Neural cell (in vitro differentiated cells): ENCODE measurements at regions not wholly inside any gene's neighbourhood (a gene's known extent, or its start where the extent isn't known, plus 50 kb on each side); places are given as distances from the start of the nearest gene placed in this dataset.

Source experiments
- H2AFZ ChIP-seq: fragments of 200-600, 300-800 bp; sonication (generic), shearing (Covaris generic); 2 replicates; pipeline ENCODE4 v1.6.0; 2014; ENCODE audit warnings: low read depth, mild to moderate bottlenecking, antibody characterized with exemption, low read length, moderate library complexity
- H3F3A ChIP-seq: fragments of 200-600 bp; shearing (Covaris generic); 2 replicates; pipeline ENCODE4 v1.6.1; 2016; ENCODE audit warnings: mild to moderate bottlenecking, moderate library complexity, mixed read lengths, antibody characterized with exemption, low read length; ENCODE audit not compliant: insufficient read depth, poor library complexity, severe bottlenecking
- H3K27ac ChIP-seq: fragments of 200-600, 300-800 bp; sonication (generic), shearing (Covaris generic); 2 replicates; pipeline ENCODE4 v1.5.1; 2014; ENCODE audit warnings: mild to moderate bottlenecking, low read length, moderate library complexity
- H3K27me3 ChIP-seq: fragments of 300-800, 200-600 bp; sonication (generic), shearing (Covaris generic); 2 replicates; pipeline ENCODE4 v1.6.0; 2014; ENCODE audit warnings: mild to moderate bottlenecking, low read depth, low read length, moderate library complexity; ENCODE audit not compliant: insufficient read depth
- H3K36me3 ChIP-seq: fragments of 300-800, 200-600 bp; sonication (generic), shearing (Covaris generic); 2 replicates; pipeline ENCODE4 v1.5.1; 2014; ENCODE audit warnings: mild to moderate bottlenecking, antibody characterized with exemption, low read length, moderate library complexity; ENCODE audit not compliant: insufficient read depth
- H3K4me2 ChIP-seq: fragments of 300-800, 200-600 bp; sonication (generic), shearing (Covaris generic); 2 replicates; pipeline ENCODE4 v1.6.0; 2014; ENCODE audit warnings: mild to moderate bottlenecking, low read length
- H3K4me3 ChIP-seq: fragments of 300-800, 200-600 bp; sonication (generic), shearing (Covaris generic); 2 replicates; pipeline ENCODE4 v1.5.1; 2014; ENCODE audit warnings: mild to moderate bottlenecking, low read length, moderate library complexity
- H3K79me2 ChIP-seq: fragments of 200-600 bp; shearing (Covaris generic); replicated peaks from 2 replicates; pipeline ENCODE4 v1.6.0; 2014; ENCODE audit warnings: mild to moderate bottlenecking, low read length, moderate library complexity; ENCODE audit not compliant: insufficient read depth
- H3K9ac ChIP-seq: fragments of 300-800, 200-600 bp; sonication (generic), shearing (Covaris generic); 2 replicates; pipeline ENCODE4 v1.6.1; 2016; ENCODE audit warnings: mild to moderate bottlenecking, low read length, mixed read lengths
- H3K9me2 ChIP-seq: fragments of 200-600 bp; shearing (Covaris generic); 2 replicates; pipeline ENCODE4 v1.6.1; 2016; ENCODE audit warnings: mild to moderate bottlenecking, low read length, mixed read lengths; ENCODE audit not compliant: insufficient read depth
- H3K9me3 ChIP-seq: fragments of 200-600, 300-800 bp; sonication (generic), shearing (Covaris generic); 2 replicates; pipeline ENCODE4 v1.6.1; 2016; ENCODE audit warnings: mild to moderate bottlenecking, mixed run types, low read length, moderate library complexity, mixed read lengths
- H4K20me1 ChIP-seq: fragments of 200-600 bp; shearing (Covaris generic); 2 replicates; pipeline ENCODE4 v1.6.1; 2016; ENCODE audit warnings: mild to moderate bottlenecking, mixed run types; ENCODE audit not compliant: insufficient read depth
- EP300 ChIP-seq: fragments of 450-650 bp; conservative IDR thresholded peaks from 2 replicates; pipeline ENCODE4 v1.6.1; 2014; ENCODE audit warnings: antibody characterized with exemption, mild to moderate bottlenecking, moderate library complexity; ENCODE audit not compliant: poor library complexity, severe bottlenecking
- EZH2 ChIP-seq: fragments of 200-600, 300-800 bp; shearing (Covaris generic), sonication (generic); IDR thresholded peaks from 2 replicates; pipeline ENCODE4 v1.6.1; 2014; ENCODE audit warnings: antibody characterized with exemption, low read length, borderline replicate concordance, mild to moderate bottlenecking; ENCODE audit not compliant: insufficient read depth, poor library complexity, severe bottlenecking
- MXI1 ChIP-seq: fragments of 450-650 bp; conservative IDR thresholded peaks from 2 replicates; pipeline ENCODE4 v1.6.1; 2014; ENCODE audit warnings: antibody characterized with exemption, mild to moderate bottlenecking; ENCODE audit not compliant: poor library complexity, severe bottlenecking
- POLR2AphosphoS5 ChIP-seq: IDR thresholded peaks from 2 replicates; pipeline ENCODE4 v1.6.1; 2012
- RAD21 ChIP-seq: fragments of 450-650 bp; conservative IDR thresholded peaks from 2 replicates; pipeline ENCODE4 v1.6.1; 2014; ENCODE audit warnings: antibody characterized with exemption, mild to moderate bottlenecking, moderate library complexity
- SMC3 ChIP-seq: fragments of 450-650 bp; conservative IDR thresholded peaks from 2 replicates; pipeline ENCODE4 v1.6.1; 2014; ENCODE audit warnings: antibody characterized with exemption, mild to moderate bottlenecking, moderate library complexity; ENCODE audit not compliant: poor library complexity
- TAF1 ChIP-seq: IDR thresholded peaks from 2 replicates; pipeline ENCODE4 v1.6.1; 2012; ENCODE audit warnings: low read depth
- TF ChIP-seq, protein P1 (sequence below): fragments of 450-650 bp; IDR thresholded peaks from 2 replicates; pipeline ENCODE4 v1.5.1; 2014; ENCODE audit warnings: antibody characterized with exemption, mild to moderate bottlenecking, moderate library complexity; ENCODE audit not compliant: poor library complexity, severe bottlenecking
- TF ChIP-seq, protein P2 (sequence below): IDR thresholded peaks from 2 replicates; pipeline ENCODE4 v1.6.1; 2012; ENCODE audit warnings: borderline replicate concordance

DNA sequence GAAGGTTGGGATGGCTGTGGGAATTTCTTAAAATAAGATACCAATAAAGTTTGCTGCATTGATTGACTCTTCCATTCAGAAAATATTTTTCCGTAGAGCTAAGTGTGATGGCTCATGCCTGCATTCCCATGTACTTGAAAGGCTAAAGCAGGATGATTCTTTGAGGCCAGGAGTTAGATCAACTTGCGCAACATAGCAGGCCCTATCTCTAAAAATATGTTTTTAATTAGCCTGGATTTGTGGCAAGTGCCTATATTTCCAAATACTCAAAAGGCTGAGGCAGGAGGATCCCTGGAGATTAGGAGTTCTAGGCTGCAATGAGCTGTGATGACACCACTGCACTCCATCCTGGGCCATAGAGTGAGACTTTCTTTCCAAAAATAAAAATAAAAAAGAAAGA lies 431.2 kb upstream of the PTCHD4 start:
- H3K79me2 ChIP-seq = no peaks in the 10 kb centered on the region
- H3K27me3 ChIP-seq = no peaks in the 10 kb centered on the region
- no peak overlapping the region for H2AFZ ChIP-seq
- H4K20me1 ChIP-seq = no peaks in the 10 kb centered on the region
- no peak overlapping the region for H3K27ac ChIP-seq
- no peaks in the 10 kb centered on the region for H3K9me2 ChIP-seq
- H3F3A ChIP-seq = no peaks in the 10 kb centered on the region
- TF ChIP-seq POLR2AphosphoS5 (no peak), RAD21 (no peak), EZH2 (no peak), EP300 (no peak), SMC3 (no peak), TAF1 (no peak), MXI1 (no peak)
- TF ChIP-seq, protein P1, sequence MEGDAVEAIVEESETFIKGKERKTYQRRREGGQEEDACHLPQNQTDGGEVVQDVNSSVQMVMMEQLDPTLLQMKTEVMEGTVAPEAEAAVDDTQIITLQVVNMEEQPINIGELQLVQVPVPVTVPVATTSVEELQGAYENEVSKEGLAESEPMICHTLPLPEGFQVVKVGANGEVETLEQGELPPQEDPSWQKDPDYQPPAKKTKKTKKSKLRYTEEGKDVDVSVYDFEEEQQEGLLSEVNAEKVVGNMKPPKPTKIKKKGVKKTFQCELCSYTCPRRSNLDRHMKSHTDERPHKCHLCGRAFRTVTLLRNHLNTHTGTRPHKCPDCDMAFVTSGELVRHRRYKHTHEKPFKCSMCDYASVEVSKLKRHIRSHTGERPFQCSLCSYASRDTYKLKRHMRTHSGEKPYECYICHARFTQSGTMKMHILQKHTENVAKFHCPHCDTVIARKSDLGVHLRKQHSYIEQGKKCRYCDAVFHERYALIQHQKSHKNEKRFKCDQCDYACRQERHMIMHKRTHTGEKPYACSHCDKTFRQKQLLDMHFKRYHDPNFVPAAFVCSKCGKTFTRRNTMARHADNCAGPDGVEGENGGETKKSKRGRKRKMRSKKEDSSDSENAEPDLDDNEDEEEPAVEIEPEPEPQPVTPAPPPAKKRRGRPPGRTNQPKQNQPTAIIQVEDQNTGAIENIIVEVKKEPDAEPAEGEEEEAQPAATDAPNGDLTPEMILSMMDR = no peak
- TF ChIP-seq, protein P2, sequence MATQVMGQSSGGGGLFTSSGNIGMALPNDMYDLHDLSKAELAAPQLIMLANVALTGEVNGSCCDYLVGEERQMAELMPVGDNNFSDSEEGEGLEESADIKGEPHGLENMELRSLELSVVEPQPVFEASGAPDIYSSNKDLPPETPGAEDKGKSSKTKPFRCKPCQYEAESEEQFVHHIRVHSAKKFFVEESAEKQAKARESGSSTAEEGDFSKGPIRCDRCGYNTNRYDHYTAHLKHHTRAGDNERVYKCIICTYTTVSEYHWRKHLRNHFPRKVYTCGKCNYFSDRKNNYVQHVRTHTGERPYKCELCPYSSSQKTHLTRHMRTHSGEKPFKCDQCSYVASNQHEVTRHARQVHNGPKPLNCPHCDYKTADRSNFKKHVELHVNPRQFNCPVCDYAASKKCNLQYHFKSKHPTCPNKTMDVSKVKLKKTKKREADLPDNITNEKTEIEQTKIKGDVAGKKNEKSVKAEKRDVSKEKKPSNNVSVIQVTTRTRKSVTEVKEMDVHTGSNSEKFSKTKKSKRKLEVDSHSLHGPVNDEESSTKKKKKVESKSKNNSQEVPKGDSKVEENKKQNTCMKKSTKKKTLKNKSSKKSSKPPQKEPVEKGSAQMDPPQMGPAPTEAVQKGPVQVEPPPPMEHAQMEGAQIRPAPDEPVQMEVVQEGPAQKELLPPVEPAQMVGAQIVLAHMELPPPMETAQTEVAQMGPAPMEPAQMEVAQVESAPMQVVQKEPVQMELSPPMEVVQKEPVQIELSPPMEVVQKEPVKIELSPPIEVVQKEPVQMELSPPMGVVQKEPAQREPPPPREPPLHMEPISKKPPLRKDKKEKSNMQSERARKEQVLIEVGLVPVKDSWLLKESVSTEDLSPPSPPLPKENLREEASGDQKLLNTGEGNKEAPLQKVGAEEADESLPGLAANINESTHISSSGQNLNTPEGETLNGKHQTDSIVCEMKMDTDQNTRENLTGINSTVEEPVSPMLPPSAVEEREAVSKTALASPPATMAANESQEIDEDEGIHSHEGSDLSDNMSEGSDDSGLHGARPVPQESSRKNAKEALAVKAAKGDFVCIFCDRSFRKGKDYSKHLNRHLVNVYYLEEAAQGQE = no peak
- no peak overlapping the region for H3K4me2 ChIP-seq
- no peak overlapping the region for H3K9ac ChIP-seq
- H3K9me3 ChIP-seq = no peaks in the 10 kb centered on the region
- no peaks in the 10 kb centered on the region for H3K36me3 ChIP-seq
- H3K4me3 ChIP-seq = no peak overlapping the region

DNA sequence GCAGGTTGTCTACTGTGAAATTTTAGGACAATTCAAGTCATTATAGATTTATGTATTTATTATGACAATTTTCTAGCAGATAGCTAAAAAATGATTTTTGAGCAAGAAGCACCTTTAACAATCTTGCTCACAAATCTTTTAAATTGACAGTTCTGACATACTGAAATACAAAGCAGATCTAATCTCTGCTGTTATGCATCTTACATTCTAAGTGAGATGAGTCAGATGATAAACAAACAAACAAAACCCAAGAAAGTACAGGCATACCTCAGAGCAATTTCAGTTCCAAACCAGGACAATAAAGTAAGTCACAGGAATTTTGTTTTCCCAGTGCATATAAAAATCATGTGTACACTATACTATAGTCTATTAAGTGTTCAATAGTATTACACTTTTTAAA lies 430.7 kb upstream of the PTCHD4 start:
- Histone ChIP-seq H2AFZ (no peak overlapping the region), H3K27ac (no peak overlapping the region), H3K9me2 (no peaks in the 10 kb centered on the region), H3K27me3 (no peaks in the 10 kb centered on the region), H3K79me2 (no peaks in the 10 kb centered on the region), H3F3A (no peaks in the 10 kb centered on the region), H3K36me3 (no peaks in the 10 kb centered on the region), H3K4me2 (no peak overlapping the region), H3K9me3 (no peaks in the 10 kb centered on the region), H4K20me1 (no peaks in the 10 kb centered on the region), H3K4me3 (no peak overlapping the region), H3K9ac (no peak overlapping the region)
- no peak for TF ChIP-seq EZH2
- TF ChIP-seq, protein P2 = no peak
- no peak for TF ChIP-seq EP300
- no peak for TF ChIP-seq MXI1
- TF ChIP-seq, protein P1 = no peak
- TF ChIP-seq RAD21 = no peak
- TF ChIP-seq SMC3 = no peak
- no peak for TF ChIP-seq POLR2AphosphoS5
- no peak for TF ChIP-seq TAF1
